HG03432 (cell line): ENCODE measurements at regions not wholly inside any gene's neighbourhood (a gene's known extent, or its start where the extent isn't known, plus 50 kb on each side); places are given as distances from the start of the nearest gene placed in this dataset.
A peak's percentile ranks its signal among the peaks of the same experiment; 100 is the strongest.

Experiments
- ATAC-seq: cut with Tn5 transposase; IDR thresholded peaks from one replicate; pipeline ENCODE4 v1.9.1; 2021; ENCODE audit warnings: mild to moderate bottlenecking, moderate library complexity; ENCODE audit not compliant: unreplicated experiment

- ATAC-seq = no peak
Observed at GRCh38 chr4:137468836-137469235, 63.5 kb downstream of the PCDH18 start.

GRCh38 chr4:137467537-137467936, 64.8 kb downstream of the PCDH18 start:
- ATAC-seq = no peak

GRCh38 chr4:137463377-137464003, 68.8 kb downstream of the PCDH18 start:
- no peak for ATAC-seq

GRCh38 chr4:137455647-137456321, 76.5 kb downstream of the PCDH18 start:
- peak; percentile 51 for ATAC-seq

- ATAC-seq = no peak
Observed at GRCh38 chr4:137454767-137455166, 77.5 kb downstream of the PCDH18 start.

GRCh38 chr4:137452799-137453198, 79.5 kb downstream of the PCDH18 start:
- no peak for ATAC-seq

GRCh38 chr4:137451172-137451825, 81.0 kb downstream of the PCDH18 start:
- ATAC-seq = no peak

- no peak for ATAC-seq
Observed at GRCh38 chr4:137448402-137448801, 83.9 kb downstream of the PCDH18 start.

GRCh38 chr4:137446071-137446470, 86.2 kb downstream of the PCDH18 start:
- ATAC-seq = no peak

GRCh38 chr4:137443031-137443800, 89.1 kb downstream of the PCDH18 start:
- ATAC-seq = no peak

- ATAC-seq = no peak
Observed at GRCh38 chr4:137432446-137433311, 99.6 kb downstream of the PCDH18 start.

GRCh38 chr4:137430171-137430570, 102.1 kb downstream of the PCDH18 start:
- ATAC-seq = no peak

GRCh38 chr4:137427411-137427810, 104.9 kb downstream of the PCDH18 start:
- ATAC-seq = no peak

- ATAC-seq = no peak
Observed at GRCh38 chr4:137425281-137425680, 107.0 kb downstream of the PCDH18 start.

- ATAC-seq = no peak
Observed at GRCh38 chr4:137422666-137423065, 109.6 kb downstream of the PCDH18 start.

GRCh38 chr4:137421796-137422195, 110.5 kb downstream of the PCDH18 start:
- no peak for ATAC-seq

GRCh38 chr4:137420901-137421396, 111.3 kb downstream of the PCDH18 start:
- ATAC-seq = no peak

GRCh38 chr4:137417676-137418075, 114.6 kb downstream of the PCDH18 start:
- ATAC-seq = no peak

- no peak for ATAC-seq
Observed at GRCh38 chr4:137414802-137415201, 117.5 kb downstream of the PCDH18 start.

- ATAC-seq = no peak
Observed at GRCh38 chr4:137408527-137409177, 123.6 kb downstream of the PCDH18 start.
